ENCODE measurements at regions not wholly inside any gene's neighbourhood (a gene's known extent, or its start where the extent isn't known, plus 50 kb on each side); places are given as distances from the start of the nearest gene placed in this dataset.

- TF ChIP-seq SP1 (IDR thresholded peaks at IDR 0.05) (no peak), ELF4 (IDR thresholded peaks at IDR 0.05) (no peak), BHLHE40 (IDR thresholded peaks at IDR 0.05; ENCODE audit: borderline replicate concordance) (no peak), FOXM1 (IDR thresholded peaks at IDR 0.05; ENCODE audit: borderline replicate concordance) (no peak)
These were observed 155.0 kb downstream of the RELL1 start for GRCh38 chr4:37531151-37531550.
